ENCODE measurements at regions not wholly inside any gene's neighbourhood (a gene's known extent, or its start where the extent isn't known, plus 50 kb on each side); places are given as distances from the start of the nearest gene placed in this dataset.
"Not testable (repeated sequence)": the region's sequence is repeated elsewhere in the genome, so short reads cannot be mapped to it uniquely, and the experiment has no call there.

DNA sequence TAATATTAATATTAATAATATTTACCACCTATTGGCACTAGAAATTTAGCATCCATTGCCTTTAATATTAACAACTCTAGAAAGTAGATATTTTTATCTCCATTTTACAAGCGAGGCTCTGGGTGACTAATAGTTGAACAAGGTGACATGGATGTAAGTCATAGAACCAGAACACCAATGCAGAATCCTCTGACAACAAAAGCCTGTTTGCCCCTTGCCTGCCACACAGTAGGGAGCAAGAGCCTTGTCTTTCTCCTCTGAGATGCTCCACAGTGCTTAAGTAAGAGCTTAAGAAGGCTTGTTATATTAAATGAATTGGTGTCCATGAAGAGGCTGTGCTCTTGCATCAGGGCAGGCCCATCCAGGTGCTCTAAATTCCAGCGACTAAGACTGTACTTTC, 51.2 kb upstream of the LBX1 start:
- no peak for DNase-seq
- H3K4ac ChIP-seq (ENCODE audit: low read depth, low read length) = no peak overlapping the region
- H3K79me1 ChIP-seq (ENCODE audit: low read length) = no peaks in the 10 kb centered on the region
- H3K4me2 ChIP-seq (ENCODE audit: low read length) = no peak overlapping the region
- no peak overlapping the region for H3K18ac ChIP-seq (ENCODE audit: low read length)
- no peak overlapping the region for H4K5ac ChIP-seq (ENCODE audit: low read length)
- no peak overlapping the region for H3K23ac ChIP-seq (ENCODE audit: low read length)
- no peak overlapping the region for H2BK5ac ChIP-seq (ENCODE audit: low read length)
- no peak overlapping the region for H3K27ac ChIP-seq (ENCODE audit: low read depth, low read length)
- no peak overlapping the region for H3K4me3 ChIP-seq (ENCODE audit: low read length)
- WGBS (ENCODE audit: extremely low coverage, insufficient coverage, low lambda C conversion rate) = no CpG with 5 or more reads among the region's 2 CpGs
- no peaks in the 10 kb centered on the region for H3K36me3 ChIP-seq (ENCODE audit: control insufficient read depth, insufficient read depth, low read length)
- no peak overlapping the region for H4K8ac ChIP-seq (ENCODE audit: low read depth, low read length)
- no peak overlapping the region for H2BK15ac ChIP-seq (replicated peaks; ENCODE audit: low read depth)
- no peaks in the 10 kb centered on the region for H3K79me2 ChIP-seq (ENCODE audit: control insufficient read depth, insufficient read depth, low read length)
- no peak overlapping the region for H3K56ac ChIP-seq (ENCODE audit: low read length)
- H2BK120ac ChIP-seq (ENCODE audit: low read depth, low read length) = no peak overlapping the region
- no peak overlapping the region for H3K9ac ChIP-seq (ENCODE audit: low read length)
- peaks cover 12% of the 10 kb centered on the region for H3K27me3 ChIP-seq (ENCODE audit: insufficient read depth, low read length, poor library complexity)
- H3K4me1 ChIP-seq (ENCODE audit: control insufficient read depth, low read depth, low read length) = peaks cover 10% of the 10 kb centered on the region
- H2AK5ac ChIP-seq (ENCODE audit: low read length) = no peak overlapping the region

DNA sequence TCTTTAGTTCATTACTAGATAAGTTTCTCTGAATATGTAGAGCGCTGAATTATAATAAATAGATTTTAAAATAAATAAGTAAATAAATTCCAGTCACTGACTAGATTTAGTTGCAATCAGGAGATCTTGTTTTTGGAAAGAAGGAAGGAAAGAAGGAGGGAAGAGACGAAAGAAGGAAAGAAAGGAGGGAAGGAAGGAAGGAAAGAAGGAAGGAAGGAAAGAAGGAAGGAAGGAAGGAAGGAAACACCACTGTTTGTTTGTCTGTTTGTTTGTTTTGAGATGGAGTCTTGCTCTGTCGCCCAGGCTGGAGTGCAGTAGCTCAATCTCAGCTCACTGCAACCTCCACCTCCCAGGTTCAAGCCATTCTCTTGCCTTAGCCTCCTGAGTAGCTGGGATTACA, 51.7 kb upstream of the LBX1 start:
- not testable (repeated sequence) for H2BK5ac ChIP-seq (ENCODE audit: low read length); H3K4me2 ChIP-seq (ENCODE audit: low read length); H2BK120ac ChIP-seq (ENCODE audit: low read depth, low read length); H3K27ac ChIP-seq (ENCODE audit: low read depth, low read length); H4K8ac ChIP-seq (ENCODE audit: low read depth, low read length); H3K4ac ChIP-seq (ENCODE audit: low read depth, low read length); H3K23ac ChIP-seq (ENCODE audit: low read length); H3K79me2 ChIP-seq (ENCODE audit: control insufficient read depth, insufficient read depth, low read length); H3K36me3 ChIP-seq (ENCODE audit: control insufficient read depth, insufficient read depth, low read length); H2BK15ac ChIP-seq (replicated peaks; ENCODE audit: low read depth); H2AK5ac ChIP-seq (ENCODE audit: low read length); H4K5ac ChIP-seq (ENCODE audit: low read length); H3K18ac ChIP-seq (ENCODE audit: low read length); H3K9ac ChIP-seq (ENCODE audit: low read length); DNase-seq; H3K56ac ChIP-seq (ENCODE audit: low read length); H3K4me3 ChIP-seq (ENCODE audit: low read length); H3K79me1 ChIP-seq (ENCODE audit: low read length)
- Histone ChIP-seq H3K27me3 (ENCODE audit: insufficient read depth, low read length, poor library complexity) (peaks cover 12% of the 10 kb centered on the region), H3K4me1 (ENCODE audit: control insufficient read depth, low read depth, low read length) (peaks cover 10% of the 10 kb centered on the region)
- 100% methylated on average over 1 of the region's 3 CpGs for WGBS (ENCODE audit: extremely low coverage, insufficient coverage, low lambda C conversion rate)

DNA sequence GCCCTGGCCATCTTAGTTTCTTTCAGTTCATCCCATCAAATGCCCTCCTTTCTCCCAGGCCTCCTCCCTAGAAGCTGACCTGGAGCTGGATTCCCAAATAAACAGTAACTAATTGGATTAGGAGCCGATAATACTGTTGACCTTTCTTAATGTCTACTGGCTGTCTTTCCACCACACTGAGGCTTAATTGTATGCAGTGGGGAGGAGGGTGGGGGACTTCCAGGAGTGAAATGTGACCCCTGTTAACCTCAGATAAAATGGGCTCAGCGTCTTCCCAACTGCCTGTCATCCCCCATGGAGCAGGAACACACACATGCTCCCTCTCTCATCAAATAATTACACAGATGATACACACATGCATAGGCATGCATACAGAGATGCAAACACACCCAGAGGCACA, 53.7 kb upstream of the LBX1 start:
- Histone ChIP-seq H3K27ac (ENCODE audit: low read depth, low read length) (no peak overlapping the region), H2BK15ac (replicated peaks; ENCODE audit: low read depth) (no peak overlapping the region)
- WGBS (ENCODE audit: extremely low coverage, insufficient coverage, low lambda C conversion rate) = no CpG with 5 or more reads among the region's 2 CpGs

GRCh38 chr10:101283762-101284100, 54.5 kb upstream of the LBX1 start:
- H3K79me2 ChIP-seq (ENCODE audit: control insufficient read depth, insufficient read depth, low read length) = no peaks in the 10 kb centered on the region
- peaks cover 17% of the 10 kb centered on the region for H3K4me1 ChIP-seq (ENCODE audit: control insufficient read depth, low read depth, low read length)
- no peak overlapping the region for H2BK15ac ChIP-seq (replicated peaks; ENCODE audit: low read depth)
- no peaks in the 10 kb centered on the region for H3K36me3 ChIP-seq (ENCODE audit: control insufficient read depth, insufficient read depth, low read length)
- no peak overlapping the region for H3K4me2 ChIP-seq (ENCODE audit: low read length)
- H4K5ac ChIP-seq (ENCODE audit: low read length) = no peak overlapping the region
- H3K79me1 ChIP-seq (ENCODE audit: low read length) = no peaks in the 10 kb centered on the region
- no peak overlapping the region for H3K4ac ChIP-seq (ENCODE audit: low read depth, low read length)
- no peak overlapping the region for H3K9ac ChIP-seq (ENCODE audit: low read length)
- peaks cover 25% of the 10 kb centered on the region for H3K27me3 ChIP-seq (ENCODE audit: insufficient read depth, low read length, poor library complexity)
- H4K8ac ChIP-seq (ENCODE audit: low read depth, low read length) = no peak overlapping the region
- no peak overlapping the region for H3K4me3 ChIP-seq (ENCODE audit: low read length)
- no peak overlapping the region for H3K23ac ChIP-seq (ENCODE audit: low read length)
- no peak overlapping the region for H2AK5ac ChIP-seq (ENCODE audit: low read length)
- no peak overlapping the region for H3K18ac ChIP-seq (ENCODE audit: low read length)
- H2BK5ac ChIP-seq (ENCODE audit: low read length) = no peak overlapping the region
- no peak overlapping the region for H3K27ac ChIP-seq (ENCODE audit: low read depth, low read length)
- H3K56ac ChIP-seq (ENCODE audit: low read length) = no peak overlapping the region
- WGBS (ENCODE audit: extremely low coverage, insufficient coverage, low lambda C conversion rate) = no CpG with 5 or more reads among the region's 3 CpGs
- DNase-seq = no peak
- H2BK120ac ChIP-seq (ENCODE audit: low read depth, low read length) = no peak overlapping the region

More for the DNA sequence above, 53.7 kb upstream of the LBX1 start:
- H3K18ac ChIP-seq (ENCODE audit: low read length) = no peak overlapping the region
- no peaks in the 10 kb centered on the region for H3K79me1 ChIP-seq (ENCODE audit: low read length)
- H3K4ac ChIP-seq (ENCODE audit: low read depth, low read length) = no peak overlapping the region
- no peak overlapping the region for H4K8ac ChIP-seq (ENCODE audit: low read depth, low read length)
- H3K79me2 ChIP-seq (ENCODE audit: control insufficient read depth, insufficient read depth, low read length) = no peaks in the 10 kb centered on the region
- H2BK5ac ChIP-seq (ENCODE audit: low read length) = no peak overlapping the region
- no peak overlapping the region for H4K5ac ChIP-seq (ENCODE audit: low read length)
- H2BK120ac ChIP-seq (ENCODE audit: low read depth, low read length) = no peak overlapping the region
- DNase-seq = peak; percentile 83
- H3K56ac ChIP-seq (ENCODE audit: low read length) = no peak overlapping the region
- peaks cover 14% of the 10 kb centered on the region for H3K4me1 ChIP-seq (ENCODE audit: control insufficient read depth, low read depth, low read length)
- no peaks in the 10 kb centered on the region for H3K36me3 ChIP-seq (ENCODE audit: control insufficient read depth, insufficient read depth, low read length)
- no peak overlapping the region for H2AK5ac ChIP-seq (ENCODE audit: low read length)
- H3K9ac ChIP-seq (ENCODE audit: low read length) = no peak overlapping the region
- H3K27me3 ChIP-seq (ENCODE audit: insufficient read depth, low read length, poor library complexity) = peaks cover 23% of the 10 kb centered on the region
- H3K23ac ChIP-seq (ENCODE audit: low read length) = no peak overlapping the region
- no peak overlapping the region for H3K4me3 ChIP-seq (ENCODE audit: low read length)
- H3K4me2 ChIP-seq (ENCODE audit: low read length) = no peak overlapping the region

GRCh38 chr10:101284101-101284743, 55.0 kb upstream of the LBX1 start:
- Histone ChIP-seq H2BK120ac (ENCODE audit: low read depth, low read length) (no peak overlapping the region), H3K4me3 (ENCODE audit: low read length) (no peak overlapping the region), H3K23ac (ENCODE audit: low read length) (no peak overlapping the region), H3K27me3 (ENCODE audit: insufficient read depth, low read length, poor library complexity) (peaks cover 25% of the 10 kb centered on the region), H2BK15ac (replicated peaks; ENCODE audit: low read depth) (no peak overlapping the region), H3K79me1 (ENCODE audit: low read length) (no peaks in the 10 kb centered on the region), H3K56ac (ENCODE audit: low read length) (peak overlapping the region; percentile 65), H3K4me2 (ENCODE audit: low read length) (peak overlapping the region; percentile 46), H3K9ac (ENCODE audit: low read length) (peak overlapping the region; percentile 22), H3K4me1 (ENCODE audit: control insufficient read depth, low read depth, low read length) (peaks cover 17% of the 10 kb centered on the region), H3K18ac (ENCODE audit: low read length) (no peak overlapping the region), H2AK5ac (ENCODE audit: low read length) (peak overlapping the region; percentile 5), H2BK5ac (ENCODE audit: low read length) (no peak overlapping the region), H4K5ac (ENCODE audit: low read length) (no peak overlapping the region), H4K8ac (ENCODE audit: low read depth, low read length) (no peak overlapping the region), H3K4ac (ENCODE audit: low read depth, low read length) (no peak overlapping the region), H3K79me2 (ENCODE audit: control insufficient read depth, insufficient read depth, low read length) (no peaks in the 10 kb centered on the region), H3K36me3 (ENCODE audit: control insufficient read depth, insufficient read depth, low read length) (no peaks in the 10 kb centered on the region), H3K27ac (ENCODE audit: low read depth, low read length) (no peak overlapping the region)
- DNase-seq = no peak
- WGBS (ENCODE audit: extremely low coverage, insufficient coverage, low lambda C conversion rate) = no CpG with 5 or more reads among the region's 54 CpGs

Measured in mesendoderm (in vitro differentiated cells).